ENCODE measurements at regions not wholly inside any gene's neighbourhood (a gene's known extent, or its start where the extent isn't known, plus 50 kb on each side); places are given as distances from the start of the nearest gene placed in this dataset.

DNA sequence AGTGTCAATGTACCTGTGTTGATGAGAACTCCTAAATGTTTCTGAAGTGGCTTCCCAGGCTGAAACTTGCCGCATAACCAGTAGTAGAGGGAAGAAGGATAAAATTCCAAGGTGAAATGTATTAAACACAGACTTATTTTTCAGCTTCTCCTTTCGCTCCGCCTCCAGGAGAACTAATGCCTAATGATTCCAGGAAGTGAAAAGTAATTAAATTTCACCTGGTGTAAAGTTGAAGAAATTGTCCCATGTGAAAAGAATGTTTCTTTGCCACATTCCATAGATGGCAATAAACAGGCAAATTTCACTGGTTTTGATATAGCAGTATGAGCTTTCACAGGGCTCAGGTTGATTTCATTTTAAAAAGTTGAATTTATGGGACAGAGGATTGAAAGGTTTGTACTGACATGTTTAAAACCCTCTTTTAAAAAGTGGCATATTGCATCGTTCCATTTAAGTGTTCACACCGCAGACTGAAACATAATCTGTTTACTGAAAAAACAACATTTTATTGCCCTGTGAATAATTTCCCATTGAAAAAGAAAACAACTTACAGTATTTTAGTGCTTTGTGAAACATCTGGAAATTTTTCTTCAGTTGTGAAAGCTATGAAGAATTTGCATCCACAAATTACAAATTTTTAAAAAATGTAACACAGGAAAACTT, 453.4 kb upstream of the NFE2L3 start:
- TF ChIP-seq CTCF (IDR thresholded peaks at IDR 0.05) (no peak), POLR2A (IDR thresholded peaks at IDR 0.05) (no peak), POLR2AphosphoS5 (IDR thresholded peaks at IDR 0.05) (no peak), EP300 (IDR thresholded peaks at IDR 0.05) (no peak)

Measured in sigmoid colon (tissue), 4 donors.